Neural cell (in vitro differentiated cells): ENCODE measurements at regions not wholly inside any gene's neighbourhood (a gene's known extent, or its start where the extent isn't known, plus 50 kb on each side); places are given as distances from the start of the nearest gene placed in this dataset.
"Not testable (repeated sequence)": the region's sequence is repeated elsewhere in the genome, so short reads cannot be mapped to it uniquely, and the experiment has no call there.

Source experiments
- H2AFZ ChIP-seq: fragments of 200-600, 300-800 bp; sonication (generic), shearing (Covaris generic); 2 replicates; pipeline ENCODE4 v1.6.0; 2014; ENCODE audit warnings: low read depth, mild to moderate bottlenecking, antibody characterized with exemption, low read length, moderate library complexity
- H3F3A ChIP-seq: fragments of 200-600 bp; shearing (Covaris generic); 2 replicates; pipeline ENCODE4 v1.6.1; 2016; ENCODE audit warnings: mild to moderate bottlenecking, moderate library complexity, mixed read lengths, antibody characterized with exemption, low read length; ENCODE audit not compliant: insufficient read depth, poor library complexity, severe bottlenecking
- H3K27ac ChIP-seq: fragments of 200-600, 300-800 bp; sonication (generic), shearing (Covaris generic); 2 replicates; pipeline ENCODE4 v1.5.1; 2014; ENCODE audit warnings: mild to moderate bottlenecking, low read length, moderate library complexity
- H3K27me3 ChIP-seq: fragments of 300-800, 200-600 bp; sonication (generic), shearing (Covaris generic); 2 replicates; pipeline ENCODE4 v1.6.0; 2014; ENCODE audit warnings: mild to moderate bottlenecking, low read depth, low read length, moderate library complexity; ENCODE audit not compliant: insufficient read depth
- H3K36me3 ChIP-seq: fragments of 300-800, 200-600 bp; sonication (generic), shearing (Covaris generic); 2 replicates; pipeline ENCODE4 v1.5.1; 2014; ENCODE audit warnings: mild to moderate bottlenecking, antibody characterized with exemption, low read length, moderate library complexity; ENCODE audit not compliant: insufficient read depth
- H3K4me2 ChIP-seq: fragments of 300-800, 200-600 bp; sonication (generic), shearing (Covaris generic); 2 replicates; pipeline ENCODE4 v1.6.0; 2014; ENCODE audit warnings: mild to moderate bottlenecking, low read length
- H3K4me3 ChIP-seq: fragments of 300-800, 200-600 bp; sonication (generic), shearing (Covaris generic); 2 replicates; pipeline ENCODE4 v1.5.1; 2014; ENCODE audit warnings: mild to moderate bottlenecking, low read length, moderate library complexity
- H3K79me2 ChIP-seq: fragments of 200-600 bp; shearing (Covaris generic); replicated peaks from 2 replicates; pipeline ENCODE4 v1.6.0; 2014; ENCODE audit warnings: mild to moderate bottlenecking, low read length, moderate library complexity; ENCODE audit not compliant: insufficient read depth
- H3K9ac ChIP-seq: fragments of 300-800, 200-600 bp; sonication (generic), shearing (Covaris generic); 2 replicates; pipeline ENCODE4 v1.6.1; 2016; ENCODE audit warnings: mild to moderate bottlenecking, low read length, mixed read lengths
- H3K9me2 ChIP-seq: fragments of 200-600 bp; shearing (Covaris generic); 2 replicates; pipeline ENCODE4 v1.6.1; 2016; ENCODE audit warnings: mild to moderate bottlenecking, low read length, mixed read lengths; ENCODE audit not compliant: insufficient read depth
- H3K9me3 ChIP-seq: fragments of 200-600, 300-800 bp; sonication (generic), shearing (Covaris generic); 2 replicates; pipeline ENCODE4 v1.6.1; 2016; ENCODE audit warnings: mild to moderate bottlenecking, mixed run types, low read length, moderate library complexity, mixed read lengths
- H4K20me1 ChIP-seq: fragments of 200-600 bp; shearing (Covaris generic); 2 replicates; pipeline ENCODE4 v1.6.1; 2016; ENCODE audit warnings: mild to moderate bottlenecking, mixed run types; ENCODE audit not compliant: insufficient read depth
- CTCF ChIP-seq: fragments of 450-650 bp; IDR thresholded peaks from 2 replicates; pipeline ENCODE4 v1.5.1; 2014; ENCODE audit warnings: antibody characterized with exemption, mild to moderate bottlenecking, moderate library complexity; ENCODE audit not compliant: poor library complexity, severe bottlenecking
- EP300 ChIP-seq: fragments of 450-650 bp; conservative IDR thresholded peaks from 2 replicates; pipeline ENCODE4 v1.6.1; 2014; ENCODE audit warnings: antibody characterized with exemption, mild to moderate bottlenecking, moderate library complexity; ENCODE audit not compliant: poor library complexity, severe bottlenecking
- EZH2 ChIP-seq: fragments of 200-600, 300-800 bp; shearing (Covaris generic), sonication (generic); IDR thresholded peaks from 2 replicates; pipeline ENCODE4 v1.6.1; 2014; ENCODE audit warnings: antibody characterized with exemption, low read length, borderline replicate concordance, mild to moderate bottlenecking; ENCODE audit not compliant: insufficient read depth, poor library complexity, severe bottlenecking
- MXI1 ChIP-seq: fragments of 450-650 bp; conservative IDR thresholded peaks from 2 replicates; pipeline ENCODE4 v1.6.1; 2014; ENCODE audit warnings: antibody characterized with exemption, mild to moderate bottlenecking; ENCODE audit not compliant: poor library complexity, severe bottlenecking
- POLR2AphosphoS5 ChIP-seq: IDR thresholded peaks from 2 replicates; pipeline ENCODE4 v1.6.1; 2012
- RAD21 ChIP-seq: fragments of 450-650 bp; conservative IDR thresholded peaks from 2 replicates; pipeline ENCODE4 v1.6.1; 2014; ENCODE audit warnings: antibody characterized with exemption, mild to moderate bottlenecking, moderate library complexity
- REST ChIP-seq: IDR thresholded peaks from 2 replicates; pipeline ENCODE4 v1.6.1; 2012; ENCODE audit warnings: borderline replicate concordance
- SMC3 ChIP-seq: fragments of 450-650 bp; conservative IDR thresholded peaks from 2 replicates; pipeline ENCODE4 v1.6.1; 2014; ENCODE audit warnings: antibody characterized with exemption, mild to moderate bottlenecking, moderate library complexity; ENCODE audit not compliant: poor library complexity
- TAF1 ChIP-seq: IDR thresholded peaks from 2 replicates; pipeline ENCODE4 v1.6.1; 2012; ENCODE audit warnings: low read depth

GRCh38 chr4:27429364-27429871 is 568.8 kb downstream of the STIM2 start:
- H3K9me3 ChIP-seq = no peaks in the 10 kb centered on the region
- no peak overlapping the region for H2AFZ ChIP-seq
- H3K4me3 ChIP-seq = no peak overlapping the region
- H3K9ac ChIP-seq = no peak overlapping the region
- no peaks in the 10 kb centered on the region for H4K20me1 ChIP-seq
- no peaks in the 10 kb centered on the region for H3K27me3 ChIP-seq
- H3K4me2 ChIP-seq = no peak overlapping the region
- no peaks in the 10 kb centered on the region for H3K9me2 ChIP-seq
- no peaks in the 10 kb centered on the region for H3K36me3 ChIP-seq
- H3F3A ChIP-seq = no peaks in the 10 kb centered on the region
- no peaks in the 10 kb centered on the region for H3K79me2 ChIP-seq
- TF ChIP-seq EP300 (no peak), EZH2 (no peak), CTCF (no peak), TAF1 (no peak), RAD21 (no peak), REST (no peak), SMC3 (no peak)
- H3K27ac ChIP-seq = no peak overlapping the region

GRCh38 chr4:27442146-27442545 is 581.5 kb downstream of the STIM2 start:
- Histone ChIP-seq H3K36me3 (no peaks in the 10 kb centered on the region), H3K27ac (no peak overlapping the region), H3K9me2 (no peaks in the 10 kb centered on the region), H3F3A (no peaks in the 10 kb centered on the region), H3K9me3 (no peaks in the 10 kb centered on the region), H3K9ac (no peak overlapping the region), H2AFZ (no peak overlapping the region), H3K4me3 (no peak overlapping the region), H3K4me2 (no peak overlapping the region), H3K27me3 (no peaks in the 10 kb centered on the region), H4K20me1 (no peaks in the 10 kb centered on the region), H3K79me2 (no peaks in the 10 kb centered on the region)
- TF ChIP-seq CTCF = no peak
- no peak for TF ChIP-seq TAF1
- TF ChIP-seq POLR2AphosphoS5 = no peak
- no peak for TF ChIP-seq SMC3
- no peak for TF ChIP-seq RAD21
- TF ChIP-seq EP300 = no peak
- TF ChIP-seq EZH2 = no peak
- TF ChIP-seq MXI1 = no peak
- no peak for TF ChIP-seq REST

GRCh38 chr4:27442661-27443060 is 582.0 kb downstream of the STIM2 start:
- not testable (repeated sequence) for H3K27me3 ChIP-seq, H3K9me2 ChIP-seq, H3K27ac ChIP-seq, H3F3A ChIP-seq, H3K79me2 ChIP-seq, H3K9ac ChIP-seq, H3K4me2 ChIP-seq, H4K20me1 ChIP-seq, H3K9me3 ChIP-seq, H3K4me3 ChIP-seq, H2AFZ ChIP-seq, H3K36me3 ChIP-seq
